ENCODE measurements at regions not wholly inside any gene's neighbourhood (a gene's known extent, or its start where the extent isn't known, plus 50 kb on each side); places are given as distances from the start of the nearest gene placed in this dataset.

DNA sequence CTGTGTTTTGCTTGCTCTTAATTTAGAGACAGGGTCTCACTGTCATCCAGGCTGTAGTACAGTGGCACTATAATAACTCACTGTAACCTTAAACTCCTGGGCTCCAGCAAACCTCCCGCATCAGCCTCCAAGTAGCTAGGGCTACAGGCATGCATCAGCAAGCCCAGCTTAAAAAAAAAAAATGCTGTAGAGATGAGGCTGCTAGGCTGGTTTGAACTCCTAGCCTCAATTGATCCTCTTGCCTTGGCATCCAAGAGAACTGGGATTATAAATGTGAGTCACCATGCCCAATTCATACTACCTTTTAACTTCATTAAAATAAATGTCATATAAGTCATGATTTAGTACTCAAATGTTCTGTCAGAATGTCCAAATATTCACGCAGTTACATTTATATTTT lies 2195.7 kb upstream of the C9orf72 start:
- no peaks in the 10 kb centered on the region for H3K36me3 ChIP-seq
- intact Hi-C loops (cut with DNase I) = no loop called here
- no peaks in the 10 kb centered on the region for H3K27me3 ChIP-seq
- peaks cover 0 to 8% (median 6%) of the 10 kb centered on the region in 3 donors for H3K9me3 ChIP-seq
- 34 to 53% methylated on average over 2 of the region's 2 CpGs for WGBS, 2 donors
- H3K4me3 ChIP-seq = no peak overlapping the region
- TF ChIP-seq POLR2A (IDR thresholded peaks at IDR 0.05) = no peak
- TF ChIP-seq, protein P1, sequence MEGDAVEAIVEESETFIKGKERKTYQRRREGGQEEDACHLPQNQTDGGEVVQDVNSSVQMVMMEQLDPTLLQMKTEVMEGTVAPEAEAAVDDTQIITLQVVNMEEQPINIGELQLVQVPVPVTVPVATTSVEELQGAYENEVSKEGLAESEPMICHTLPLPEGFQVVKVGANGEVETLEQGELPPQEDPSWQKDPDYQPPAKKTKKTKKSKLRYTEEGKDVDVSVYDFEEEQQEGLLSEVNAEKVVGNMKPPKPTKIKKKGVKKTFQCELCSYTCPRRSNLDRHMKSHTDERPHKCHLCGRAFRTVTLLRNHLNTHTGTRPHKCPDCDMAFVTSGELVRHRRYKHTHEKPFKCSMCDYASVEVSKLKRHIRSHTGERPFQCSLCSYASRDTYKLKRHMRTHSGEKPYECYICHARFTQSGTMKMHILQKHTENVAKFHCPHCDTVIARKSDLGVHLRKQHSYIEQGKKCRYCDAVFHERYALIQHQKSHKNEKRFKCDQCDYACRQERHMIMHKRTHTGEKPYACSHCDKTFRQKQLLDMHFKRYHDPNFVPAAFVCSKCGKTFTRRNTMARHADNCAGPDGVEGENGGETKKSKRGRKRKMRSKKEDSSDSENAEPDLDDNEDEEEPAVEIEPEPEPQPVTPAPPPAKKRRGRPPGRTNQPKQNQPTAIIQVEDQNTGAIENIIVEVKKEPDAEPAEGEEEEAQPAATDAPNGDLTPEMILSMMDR (IDR thresholded peaks at IDR 0.05) = no peak
- H3K4me1 ChIP-seq = peaks cover 0 to 15% (median 5%) of the 10 kb centered on the region in 3 donors
- no peak for DNase-seq
- no peak overlapping the region for H3K27ac ChIP-seq

DNA sequence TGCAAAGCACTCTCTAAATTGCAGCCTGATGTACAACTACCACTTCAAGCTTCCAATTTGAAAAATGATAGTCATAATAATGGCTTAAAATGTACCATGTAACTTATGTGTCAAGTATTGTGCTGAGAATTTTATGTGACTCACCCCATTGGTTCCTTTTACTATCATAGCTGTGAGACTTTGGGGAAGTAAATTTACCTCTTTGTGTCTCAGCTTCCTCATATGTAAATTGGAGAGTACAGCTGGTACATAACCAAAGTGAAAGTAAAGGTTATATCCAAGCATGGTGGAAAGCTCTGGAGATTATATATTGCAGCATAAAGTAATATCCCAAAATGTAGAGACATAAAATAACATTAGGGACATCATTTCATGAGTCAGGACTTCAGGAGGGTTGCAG lies 2200.4 kb upstream of the C9orf72 start:
- peaks cover 0 to 18% (median 5%) of the 10 kb centered on the region in 3 donors for H3K4me1 ChIP-seq
- H3K4me3 ChIP-seq = no peak overlapping the region
- H3K27me3 ChIP-seq = no peaks in the 10 kb centered on the region
- peak overlapping the region in 1 of 4 donors; percentile 5 for H3K27ac ChIP-seq
- intact Hi-C loops (cut with DNase I) = no loop called here
- no peaks in the 10 kb centered on the region for H3K9me3 ChIP-seq
- TF ChIP-seq, protein P1 (IDR thresholded peaks at IDR 0.05) = no peak
- TF ChIP-seq POLR2A (IDR thresholded peaks at IDR 0.05) = no peak
- no peak for DNase-seq
- no peaks in the 10 kb centered on the region for H3K36me3 ChIP-seq

DNA sequence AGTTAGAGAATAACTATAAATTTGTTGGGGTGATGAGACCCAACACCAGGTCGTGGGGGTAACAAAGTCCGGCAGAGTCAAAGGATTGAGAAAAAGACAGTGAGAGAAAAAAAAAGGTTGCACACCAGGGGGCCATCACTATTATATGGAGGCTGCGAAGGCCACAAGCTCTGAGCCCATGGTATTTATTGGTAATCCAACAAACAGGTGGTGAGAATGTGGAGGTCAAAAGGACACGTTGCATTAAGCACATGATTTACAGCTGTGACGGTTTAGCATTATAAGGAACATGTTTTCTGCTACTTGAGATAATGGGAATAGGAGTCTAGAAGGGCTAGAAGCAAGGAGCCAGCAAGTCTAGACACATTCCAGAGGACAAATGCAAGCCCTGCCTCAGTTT lies 2202.2 kb upstream of the C9orf72 start:
- intact Hi-C loops (cut with DNase I) = no loop called here
- Histone ChIP-seq H3K27me3 (no peaks in the 10 kb centered on the region), H3K9me3 (no peaks in the 10 kb centered on the region), H3K4me3 (no peak overlapping the region), H3K36me3 (no peaks in the 10 kb centered on the region), H3K4me1 (peaks cover 0 to 13% (median 5%) of the 10 kb centered on the region in 3 donors), H3K27ac (no peak overlapping the region)
- DNase-seq = no peak
- TF ChIP-seq, protein P1 (IDR thresholded peaks at IDR 0.05) = no peak
- TF ChIP-seq POLR2A (IDR thresholded peaks at IDR 0.05) = no peak
- 66 to 80% methylated on average over 5 of the region's 5 CpGs for WGBS, 2 donors

DNA sequence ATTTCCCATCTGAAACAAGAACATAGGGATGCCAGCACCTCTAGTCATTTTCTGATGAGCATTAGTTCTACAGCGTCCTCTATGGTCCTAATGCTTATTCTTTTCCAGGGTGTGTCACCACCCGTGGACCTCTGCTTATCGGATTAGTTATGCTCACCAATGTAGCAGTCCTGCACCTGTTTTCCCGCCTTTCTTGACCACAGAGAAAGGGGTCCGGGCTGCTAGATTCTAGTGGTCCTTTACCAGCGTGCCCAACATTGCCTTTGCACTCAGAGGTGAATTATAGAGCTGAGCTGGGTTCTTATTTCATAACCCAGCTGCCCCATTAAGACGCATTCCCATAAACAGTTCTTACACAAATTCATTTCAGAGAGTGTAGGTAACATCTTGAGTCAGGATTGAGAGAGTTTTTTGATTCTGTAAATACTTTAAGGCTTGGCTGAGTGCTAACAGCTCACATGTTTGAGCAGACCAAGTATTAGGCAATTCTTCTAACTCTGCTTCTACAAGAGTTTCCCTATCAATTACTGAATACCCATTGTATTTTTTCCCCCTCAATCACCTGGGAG lies 2205.1 kb upstream of the C9orf72 start:
- 66 to 83% methylated on average over 7 of the region's 7 CpGs for whole genome bisulfite sequencing, 2 donors
- Histone ChIP-seq H3K4me3 (no peak overlapping the region), H3K36me3 (no peaks in the 10 kb centered on the region), H3K27ac (no peak overlapping the region), H3K4me1 (peaks cover 0 to 9% (median 5%) of the 10 kb centered on the region in 3 donors), H3K9me3 (no peaks in the 10 kb centered on the region), H3K27me3 (no peaks in the 10 kb centered on the region)
- no peak for DNase-seq
- intact Hi-C loops (cut with DNase I) = no loop called here
- TF ChIP-seq POLR2A (IDR thresholded peaks at IDR 0.05) = no peak

DNA sequence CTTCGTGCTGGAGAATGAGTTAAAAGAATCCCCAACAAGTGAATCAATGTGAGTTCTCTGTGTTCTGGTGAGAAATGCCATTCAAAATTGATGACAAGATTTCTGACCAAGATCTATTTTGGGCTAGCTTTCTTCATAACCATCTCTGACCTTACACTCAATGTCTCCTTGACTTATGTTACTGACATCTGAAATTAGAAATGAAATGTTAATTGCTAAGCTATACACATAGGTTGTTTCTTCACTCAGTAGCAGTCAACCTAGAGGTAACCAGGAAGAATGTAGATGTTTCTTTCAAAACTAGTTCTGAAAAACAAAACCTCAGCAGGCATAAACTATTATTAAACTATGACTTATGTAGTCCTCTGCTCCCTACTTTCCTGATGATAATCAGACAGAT lies 2220.7 kb upstream of the C9orf72 start:
- intact Hi-C loops (cut with DNase I) = no loop called here
- H3K36me3 ChIP-seq = no peaks in the 10 kb centered on the region
- DNase-seq = no peak
- H3K4me3 ChIP-seq = no peak overlapping the region
- H3K4me1 ChIP-seq = peaks cover 0 to 19% (median 0%) of the 10 kb centered on the region in 3 donors
- no peaks in the 10 kb centered on the region for H3K27me3 ChIP-seq
- TF ChIP-seq POLR2A (IDR thresholded peaks at IDR 0.05) = no peak
- TF ChIP-seq, protein P1 (IDR thresholded peaks at IDR 0.05) = no peak
- 47 to 67% methylated on average over 1 of the region's 1 CpG for WGBS, 2 donors
- H3K9me3 ChIP-seq = no peaks in the 10 kb centered on the region
- H3K27ac ChIP-seq = no peak overlapping the region
